Prostate gland (tissue), 2 donors: ENCODE measurements at regions not wholly inside any gene's neighbourhood (a gene's known extent, or its start where the extent isn't known, plus 50 kb on each side); places are given as distances from the start of the nearest gene placed in this dataset.

Source experiments
- CTCF ChIP-seq, 4 experiments: fragments of 200-600 bp in 2 of 4; fragments of 450-650 bp in 2 of 4; sonication (generic) in 2 of 4; IDR thresholded peaks; 1 replicate in 3 of 4; 2 replicates in 1 of 4; pipeline ENCODE4 v1.5.1; 2016 to 2019; ENCODE audit warnings: antibody characterized with exemption in 4 of 4, mild to moderate bottlenecking in 2 of 4, moderate library complexity in 2 of 4
- POLR2A ChIP-seq: fragments of 450-650 bp; IDR thresholded peaks from one replicate; pipeline ENCODE4 v1.6.1; 2016; ENCODE audit warnings: antibody characterized with exemption, mild to moderate bottlenecking
- POLR2AphosphoS5 ChIP-seq: sonication (generic); formaldehyde crosslinking; IDR thresholded peaks from one replicate; pipeline ENCODE4 v1.6.1; 2017; ENCODE audit warnings: antibody characterized with exemption

GRCh38 chr11:90510839-90511238, 288.0 kb upstream of the CHORDC1 start:
- no peak for TF ChIP-seq CTCF (IDR thresholded peaks at IDR 0.05)
- TF ChIP-seq POLR2A: no peak
- no peak for TF ChIP-seq POLR2AphosphoS5
